B cell (primary cell): ENCODE measurements at regions not wholly inside any gene's neighbourhood (a gene's known extent, or its start where the extent isn't known, plus 50 kb on each side); places are given as distances from the start of the nearest gene placed in this dataset.

Experiments used
- ATAC-seq: fragments of 200-7000 bp; cut with Tn5 transposase; one replicate; pipeline ENCODE4 v1.10.0; 2021; ENCODE audit warnings: low read depth, mild to moderate bottlenecking, moderate number of reproducible peaks, moderate library complexity
- CTCF ChIA-PET: fragments of 350-600 bp; sonication (Branson Sonifier 250); formaldehyde crosslinking; loops from one replicate; lab custom pipeline; 2021; ENCODE audit warnings: antibody characterized with exemption, inconsistent platforms; lab: Charles Lee
- POLR2A ChIA-PET: fragments of 350-600 bp; sonication (Branson Sonifier 250); formaldehyde crosslinking; loops from one replicate; lab custom pipeline; 2021; ENCODE audit warnings: antibody characterized with exemption; lab: Charles Lee
- DNase-seq: peaks from one replicate; pipeline ENCODE4 v3.0.0; 2013
- H2AFZ ChIP-seq: 2 replicates; pipeline ENCODE4 v1.6.1; 2012; ENCODE audit warnings: mild to moderate bottlenecking, low read depth, low read length; ENCODE audit not compliant: insufficient read depth, poor library complexity, severe bottlenecking
- H3K27ac ChIP-seq, 2 donors: 1 replicate in 1 of 2; 2 replicates in 1 of 2; pipeline ENCODE4 v1.5.1; 2012 to 2013; ENCODE audit warnings: low read length in 2 of 2, mild to moderate bottlenecking in 2 of 2, moderate library complexity in 1 of 2
- H3K27me3 ChIP-seq, 4 experiments: fragments of 200-600 bp in 1 of 4; sonication (generic) in 1 of 4; replicated peaks in 1 of 4; 1 replicate in 2 of 4; 2 replicates in 2 of 4; pipeline versions ENCODE4 v1.6.1 to v1.7.0; 2013 to 2016; ENCODE audit warnings: low read length in 3 of 4, mild to moderate bottlenecking in 2 of 4, mixed read lengths in 1 of 4, moderate library complexity in 1 of 4; ENCODE audit not compliant: insufficient read depth in 4 of 4, control insufficient read depth in 3 of 4; ENCODE audit errors: control extremely low read depth in 1 of 4
- H3K36me3 ChIP-seq, 2 experiments: replicated peaks in 1 of 2; 1 replicate in 1 of 2; 2 replicates in 1 of 2; pipeline versions ENCODE4 v1.6.1 to v1.7.1; 2013; ENCODE audit warnings: low read length in 1 of 2; ENCODE audit not compliant: insufficient read depth in 2 of 2, control insufficient read depth in 1 of 2; ENCODE audit errors: control extremely low read depth in 1 of 2, extremely low read depth in 1 of 2
- H3K4me1 ChIP-seq, 2 donors: fragments of 200-600 bp in 1 of 2; sonication (generic) in 1 of 2; 1 replicate in 1 of 2; 2 replicates in 1 of 2; pipeline versions ENCODE4 v1.5.1 to v1.6.1; 2013 to 2017; ENCODE audit warnings: low read length in 2 of 2; ENCODE audit not compliant: control insufficient read depth in 2 of 2, insufficient read depth in 2 of 2
- H3K4me2 ChIP-seq: replicated peaks from 2 replicates; pipeline ENCODE3; 2012; ENCODE audit warnings: mild to moderate bottlenecking, low read depth, low read length; ENCODE audit not compliant: poor library complexity, severe bottlenecking
- H3K4me3 ChIP-seq, 5 experiments: fragments of 200-600 bp in 1 of 5; sonication (generic) in 1 of 5; 1 replicate in 3 of 5; 2 replicates in 2 of 5; pipeline versions ENCODE4 v1.5.1 to v1.7.0; 2011 to 2016; ENCODE audit warnings: low read length in 4 of 5, mild to moderate bottlenecking in 4 of 5, low read depth in 2 of 5, control low read depth in 1 of 5, moderate library complexity in 1 of 5; ENCODE audit not compliant: insufficient read depth in 1 of 5; ENCODE audit errors: control extremely low read depth in 1 of 5, extremely low read depth in 1 of 5
- H3K79me2 ChIP-seq: fragments of 200-600 bp; sonication (generic); one replicate; pipeline ENCODE4 v1.6.0; 2016; ENCODE audit warnings: low read length; ENCODE audit not compliant: control insufficient read depth, insufficient read depth
- H3K9ac ChIP-seq: fragments of 200-600 bp; sonication (generic); 2 replicates; pipeline ENCODE4 v1.6.1; 2017; ENCODE audit warnings: mild to moderate bottlenecking, low read length, moderate library complexity
- H3K9me3 ChIP-seq, 3 donors: one replicate each; pipeline versions ENCODE4 v1.6.1 to v1.7.1; 2013; ENCODE audit warnings: low read length in 2 of 3; ENCODE audit not compliant: control insufficient read depth in 2 of 3, insufficient read depth in 1 of 3; ENCODE audit errors: control extremely low read depth in 1 of 3
- H4K20me1 ChIP-seq: 2 replicates; pipeline ENCODE4 v1.6.0; 2012; ENCODE audit warnings: mild to moderate bottlenecking, low read length; ENCODE audit not compliant: insufficient read depth, control insufficient read depth, poor library complexity, severe bottlenecking
- H3K27ac Mint-ChIP-seq: one replicate; pipeline ENCODE4 v1.8.0; 2021; ENCODE audit warnings: mixed read lengths
- H3K27me3 Mint-ChIP-seq: one replicate; pipeline ENCODE4 v1.8.0; 2021; ENCODE audit warnings: mixed read lengths
- H3K4me1 Mint-ChIP-seq: one replicate; pipeline ENCODE4 v1.8.0; 2021; ENCODE audit warnings: mixed read lengths
- H3K4me3 Mint-ChIP-seq: one replicate; pipeline ENCODE4 v1.8.0; 2021; ENCODE audit warnings: mixed read lengths
- H3K9me3 Mint-ChIP-seq: one replicate; pipeline ENCODE4 v1.8.0; 2022; ENCODE audit warnings: mixed read lengths; ENCODE audit not compliant: insufficient read depth
- EZH2 ChIP-seq: IDR thresholded peaks from 2 replicates; pipeline ENCODE4 v1.6.1; 2012; ENCODE audit warnings: borderline replicate concordance, low read depth, mild to moderate bottlenecking, moderate library complexity, low read length; ENCODE audit not compliant: insufficient read depth, poor library complexity, severe bottlenecking
- WGBS: methylation state at CpG from one replicate; pipeline ENCODE4 v1.1.5; 2013; ENCODE audit warnings: missing lambda C conversion rate; ENCODE audit not compliant: insufficient coverage; 5-methylcytosine and 5-hydroxymethylcytosine counted together
- intact Hi-C: fragments of 100-400 bp; cut with micrococcal nuclease; formaldehyde crosslinking; loops from one replicate; pipeline ENCODE4 v1.10.0; 2022
- TF ChIP-seq, protein P1 (sequence below): fragments of 200-600 bp; IDR thresholded peaks from one replicate; pipeline ENCODE4 v1.8.0; 2022; ENCODE audit warnings: antibody characterized with exemption, mild to moderate bottlenecking

DNA sequence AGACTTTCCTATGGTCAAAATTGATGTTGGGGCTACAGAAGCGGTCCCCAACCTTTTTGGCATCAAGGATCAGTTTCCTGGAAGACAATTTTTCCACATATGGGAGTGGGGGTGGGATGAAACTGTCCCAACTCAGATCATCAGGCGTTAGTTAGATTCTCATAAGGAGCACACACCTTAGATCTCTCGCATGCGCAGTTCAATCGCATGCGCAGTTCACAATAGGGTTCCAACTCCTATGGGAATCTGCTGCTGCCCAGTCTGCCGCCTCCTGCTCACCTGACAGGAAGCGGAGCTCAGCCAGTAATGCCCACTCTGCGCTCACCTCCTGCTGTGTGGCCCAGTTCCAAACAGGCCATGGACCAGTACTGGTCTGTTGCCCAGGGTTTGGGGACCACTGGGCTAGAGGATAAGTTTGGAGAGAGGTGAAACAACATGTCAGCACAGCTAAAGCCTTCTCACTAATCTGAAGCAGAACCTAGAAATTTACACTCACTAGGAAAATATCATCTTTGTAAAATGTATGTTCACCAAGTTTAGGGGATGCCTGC lies 410.8 kb upstream of the ZNF804A start:
- ATAC-seq, result no peak
- Histone ChIP-seq H3K4me2 (no peak overlapping the region), H3K4me1 (no peaks in the 10 kb centered on the region), H3K79me2 (no peaks in the 10 kb centered on the region), H3K27me3 (no peaks in the 10 kb centered on the region), H3K9ac (no peak overlapping the region), H3K9me3 (peaks cover 0 to 3% (median 0%) of the 10 kb centered on the region in 3 donors), H2AFZ (no peak overlapping the region), H3K27ac (no peak overlapping the region), H4K20me1 (no peaks in the 10 kb centered on the region), H3K4me3 (no peak overlapping the region), H3K36me3 (no peaks in the 10 kb centered on the region)
- no peak for TF ChIP-seq EZH2
- TF ChIP-seq, protein P1, sequence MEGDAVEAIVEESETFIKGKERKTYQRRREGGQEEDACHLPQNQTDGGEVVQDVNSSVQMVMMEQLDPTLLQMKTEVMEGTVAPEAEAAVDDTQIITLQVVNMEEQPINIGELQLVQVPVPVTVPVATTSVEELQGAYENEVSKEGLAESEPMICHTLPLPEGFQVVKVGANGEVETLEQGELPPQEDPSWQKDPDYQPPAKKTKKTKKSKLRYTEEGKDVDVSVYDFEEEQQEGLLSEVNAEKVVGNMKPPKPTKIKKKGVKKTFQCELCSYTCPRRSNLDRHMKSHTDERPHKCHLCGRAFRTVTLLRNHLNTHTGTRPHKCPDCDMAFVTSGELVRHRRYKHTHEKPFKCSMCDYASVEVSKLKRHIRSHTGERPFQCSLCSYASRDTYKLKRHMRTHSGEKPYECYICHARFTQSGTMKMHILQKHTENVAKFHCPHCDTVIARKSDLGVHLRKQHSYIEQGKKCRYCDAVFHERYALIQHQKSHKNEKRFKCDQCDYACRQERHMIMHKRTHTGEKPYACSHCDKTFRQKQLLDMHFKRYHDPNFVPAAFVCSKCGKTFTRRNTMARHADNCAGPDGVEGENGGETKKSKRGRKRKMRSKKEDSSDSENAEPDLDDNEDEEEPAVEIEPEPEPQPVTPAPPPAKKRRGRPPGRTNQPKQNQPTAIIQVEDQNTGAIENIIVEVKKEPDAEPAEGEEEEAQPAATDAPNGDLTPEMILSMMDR, result no peak
- ChIA-PET POLR2A (no interaction called here), CTCF (interaction anchor here (0.8 kb wide), 1 partner anchor 11 kb away, joined by 3 read pairs; no protein-coding TSS in a partner anchor)
- Mint-ChIP-seq H3K27ac (no peak overlapping the region), H3K27me3 (no peaks in the 10 kb centered on the region), H3K4me3 (no peak overlapping the region), H3K9me3 (no peaks in the 10 kb centered on the region), H3K4me1 (no peaks in the 10 kb centered on the region)
- no peak for DNase-seq
- 93% methylated on average over 6 of the region's 9 CpGs for WGBS
- intact Hi-C loops, result no loop called here

DNA sequence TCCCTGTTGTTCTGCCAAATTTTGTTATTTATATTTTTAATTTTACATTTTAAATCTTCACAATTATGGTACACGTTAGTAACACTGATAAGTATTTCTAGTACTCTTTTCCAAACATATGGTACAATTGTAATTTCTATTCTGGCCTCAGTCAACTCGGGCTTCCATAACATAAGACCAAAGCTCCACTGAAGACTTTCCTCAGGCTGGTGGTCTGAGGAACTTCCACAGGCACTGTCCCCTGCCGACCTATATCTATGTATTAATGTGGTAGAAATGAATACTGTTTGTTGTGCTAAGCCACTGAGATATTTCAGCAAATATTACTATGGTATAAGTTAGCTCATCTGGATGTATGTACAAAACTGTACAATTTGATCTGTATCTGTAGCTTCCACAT lies 407.6 kb upstream of the ZNF804A start:
- ATAC-seq, result no peak
- Histone ChIP-seq H3K79me2 (no peaks in the 10 kb centered on the region), H3K9ac (no peak overlapping the region), H3K4me3 (no peak overlapping the region), H4K20me1 (no peaks in the 10 kb centered on the region), H3K4me2 (no peak overlapping the region), H3K9me3 (no peaks in the 10 kb centered on the region), H3K36me3 (no peaks in the 10 kb centered on the region), H3K27me3 (no peaks in the 10 kb centered on the region), H3K4me1 (no peaks in the 10 kb centered on the region), H3K27ac (no peak overlapping the region), H2AFZ (no peak overlapping the region)
- POLR2A ChIA-PET, result no interaction called here
- intact Hi-C loops, result no loop called here
- Mint-ChIP-seq H3K27ac (no peak overlapping the region), H3K4me1 (no peaks in the 10 kb centered on the region), H3K9me3 (no peaks in the 10 kb centered on the region), H3K27me3 (no peaks in the 10 kb centered on the region), H3K4me3 (no peak overlapping the region)
- CTCF ChIA-PET, result no interaction called here
- DNase-seq, result no peak
- no peak for TF ChIP-seq EZH2
- TF ChIP-seq, protein P1, result no peak
- no CpG with 5 or more reads among the region's 3 CpGs for WGBS
